HG02798 (cell line): ENCODE measurements at regions not wholly inside any gene's neighbourhood (a gene's known extent, or its start where the extent isn't known, plus 50 kb on each side); places are given as distances from the start of the nearest gene placed in this dataset.

Source experiments
- ATAC-seq: cut with Tn5 transposase; IDR thresholded peaks from one replicate; pipeline ENCODE4 v1.9.1; 2021; ENCODE audit warnings: mild to moderate bottlenecking; ENCODE audit not compliant: unreplicated experiment, poor library complexity

DNA sequence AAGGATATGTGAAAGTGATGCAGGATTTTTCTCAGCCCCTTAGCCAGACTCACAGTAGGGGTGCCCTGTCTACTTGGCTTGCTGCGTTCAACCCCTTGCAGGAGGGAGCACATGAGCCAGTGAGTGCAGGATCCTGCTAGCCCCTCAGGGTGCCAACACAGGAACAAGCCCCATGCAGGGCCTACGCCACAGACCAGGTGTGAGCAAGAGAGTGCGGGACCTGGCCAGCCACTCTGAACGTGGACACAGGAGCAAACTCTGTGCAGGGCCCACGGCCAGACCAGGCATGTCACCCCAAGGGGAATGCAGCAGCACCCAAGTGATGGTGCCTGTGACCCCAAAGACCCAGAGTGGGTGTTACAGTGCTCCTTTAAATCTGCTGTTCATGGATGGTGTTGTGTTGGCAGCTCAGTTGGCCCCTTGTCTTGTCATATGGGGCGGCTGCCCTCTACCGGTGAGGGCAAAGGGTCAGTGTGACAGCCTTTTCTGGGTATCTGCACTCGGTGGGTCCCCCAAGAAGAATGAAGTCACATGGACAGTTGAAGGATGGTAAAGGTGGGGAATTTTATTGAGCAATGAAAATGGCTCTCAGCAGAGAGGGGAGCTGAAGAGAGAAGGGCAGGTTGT, 188.4 kb upstream of the MAOA start:
- ATAC-seq = no peak

DNA sequence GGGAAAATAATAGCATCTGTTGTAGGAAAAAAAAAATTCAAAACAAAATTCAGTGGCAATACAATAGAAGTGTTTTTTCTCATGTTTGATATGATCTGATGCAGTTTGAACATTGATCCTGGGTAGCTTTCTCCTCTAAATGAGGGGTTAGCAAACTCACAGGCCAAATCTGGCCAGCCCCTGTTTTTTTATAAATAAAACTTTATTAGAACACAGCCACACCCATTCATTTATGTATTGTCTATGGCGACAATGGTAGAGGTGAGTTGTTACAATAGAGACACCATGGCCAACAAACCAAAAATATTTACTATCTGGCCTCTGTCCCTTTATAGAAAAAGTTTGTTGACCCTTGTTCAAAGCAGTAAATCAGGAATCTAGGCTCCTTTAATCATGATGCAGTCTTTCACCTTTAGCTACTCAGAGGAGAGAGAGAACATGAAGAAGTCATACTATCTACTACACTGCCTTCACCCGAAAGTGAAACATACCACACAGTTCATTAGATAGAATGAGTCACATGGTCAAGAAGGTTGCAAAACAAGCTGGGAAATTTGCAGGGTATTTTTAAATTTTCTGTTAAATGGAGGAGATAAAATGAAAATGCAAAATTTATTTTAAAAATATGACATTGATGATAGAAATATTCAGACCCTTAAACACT, 186.6 kb upstream of the MAOA start:
- ATAC-seq = no peak

- no peak for ATAC-seq
Measured at GRCh38 chrX:43474321-43474720, 181.8 kb upstream of the MAOA start.

DNA sequence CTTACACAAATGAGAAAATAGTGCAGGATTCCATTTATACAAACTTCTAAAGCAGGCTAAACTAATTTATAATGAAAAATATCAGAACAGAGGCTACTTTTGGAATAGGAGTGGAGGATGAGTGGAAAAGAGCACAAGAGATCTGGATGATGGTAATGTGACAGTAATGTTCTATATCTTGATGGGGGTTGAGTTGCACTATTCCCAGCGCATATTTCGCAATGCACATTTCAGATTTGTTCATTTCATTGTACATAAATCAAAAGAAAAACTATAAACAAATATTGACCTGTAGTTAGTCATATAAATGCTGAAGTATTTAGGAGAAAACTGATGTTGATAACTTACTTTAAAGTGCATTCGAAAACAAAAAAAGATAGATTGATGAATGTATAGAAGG, 177.0 kb upstream of the MAOA start:
- no peak for ATAC-seq

- ATAC-seq = no peak
Measured at GRCh38 chrX:43479850-43480249, 176.2 kb upstream of the MAOA start.

GRCh38 chrX:43481576-43481975, 174.5 kb upstream of the MAOA start:
- no peak for ATAC-seq

GRCh38 chrX:43493756-43494155, 162.3 kb upstream of the MAOA start:
- ATAC-seq = no peak

GRCh38 chrX:43500246-43500645, 155.9 kb upstream of the MAOA start:
- ATAC-seq = no peak

GRCh38 chrX:43500996-43501694, 155.0 kb upstream of the MAOA start:
- ATAC-seq = no peak

- no peak for ATAC-seq
Measured at GRCh38 chrX:43504394-43504793, 151.7 kb upstream of the MAOA start.

DNA sequence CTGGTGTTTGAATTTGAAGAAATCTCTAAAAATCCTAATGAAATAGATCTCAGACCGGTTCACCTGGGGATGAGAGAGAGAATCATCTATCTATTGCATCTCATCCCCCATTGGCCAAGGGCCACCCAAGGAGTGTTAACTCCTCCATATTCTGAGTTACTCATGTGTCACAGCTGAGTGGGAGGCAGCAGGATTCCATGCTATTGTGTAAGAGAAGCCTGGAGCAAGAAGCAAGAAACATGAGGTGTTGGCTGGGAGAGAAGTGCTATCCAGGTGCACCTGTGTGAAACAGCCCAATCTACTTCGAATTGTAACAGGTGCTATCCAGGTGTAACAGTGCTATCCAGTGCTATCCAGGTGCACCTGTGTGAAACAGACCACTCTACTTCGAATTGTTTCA, 150.3 kb upstream of the MAOA start:
- ATAC-seq = no peak

- ATAC-seq = no peak
Measured at GRCh38 chrX:43508694-43509093, 147.4 kb upstream of the MAOA start.

- ATAC-seq = no peak
Measured at GRCh38 chrX:43510209-43510608, 145.9 kb upstream of the MAOA start.

GRCh38 chrX:43513085-43513484, 143.0 kb upstream of the MAOA start:
- no peak for ATAC-seq

DNA sequence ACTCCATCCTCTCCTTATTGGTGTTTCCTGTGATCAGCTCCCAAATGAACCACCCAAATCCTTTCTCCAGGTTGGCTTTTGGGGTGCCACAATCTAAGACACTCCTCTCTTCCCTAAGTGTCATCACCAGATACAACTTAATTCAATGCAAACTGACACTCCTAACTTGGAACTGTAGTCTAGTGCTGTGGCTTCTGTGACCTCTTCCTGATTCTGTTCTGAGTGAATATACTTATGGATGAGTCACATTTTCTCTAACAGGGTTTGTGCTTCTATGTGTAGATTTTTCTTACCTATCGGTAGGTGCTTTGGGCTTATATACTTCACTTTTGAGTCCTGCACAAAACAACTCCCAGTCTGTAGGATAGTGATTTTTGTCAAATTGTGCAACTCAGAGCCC, 141.3 kb upstream of the MAOA start:
- ATAC-seq = no peak

DNA sequence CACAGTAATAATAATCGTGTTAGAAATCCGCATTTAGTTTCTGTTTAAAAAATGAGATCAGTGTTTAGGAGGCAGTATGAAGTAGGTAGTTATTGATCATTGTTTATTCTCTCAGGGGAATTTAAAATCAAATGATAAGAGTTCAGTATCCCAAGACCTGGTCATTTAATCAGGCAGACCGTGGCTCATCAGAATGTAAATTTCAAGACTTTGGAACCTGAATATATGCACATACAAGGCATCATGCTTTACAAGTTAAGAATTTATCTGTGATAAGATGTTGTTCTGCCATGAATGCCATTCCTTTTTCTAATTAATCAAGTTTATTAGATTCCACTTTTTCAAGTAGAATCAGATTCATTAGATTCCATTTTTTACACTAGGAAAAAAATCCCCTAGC, 133.5 kb upstream of the MAOA start:
- ATAC-seq = no peak

- no peak for ATAC-seq
Measured at GRCh38 chrX:43525901-43526610, 130.0 kb upstream of the MAOA start.

DNA sequence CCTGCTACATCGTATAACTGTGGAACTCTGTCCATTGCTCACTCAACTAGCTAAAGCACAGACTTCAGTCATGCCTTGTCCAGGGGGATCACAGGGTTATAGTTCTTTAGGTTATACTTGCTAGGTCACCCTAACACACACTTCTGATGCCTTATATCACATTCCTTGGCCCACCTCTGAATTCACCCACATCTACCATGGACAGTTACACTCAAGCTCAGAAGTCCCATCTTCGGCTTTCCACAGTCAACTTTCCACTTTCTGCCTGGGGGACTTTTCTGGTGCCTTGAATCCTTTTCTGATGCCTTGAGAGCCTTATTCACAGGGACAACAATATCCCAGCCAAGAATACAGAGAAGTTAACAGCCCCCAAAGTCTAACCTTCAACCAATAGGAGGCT, 129.2 kb upstream of the MAOA start:
- ATAC-seq = no peak

DNA sequence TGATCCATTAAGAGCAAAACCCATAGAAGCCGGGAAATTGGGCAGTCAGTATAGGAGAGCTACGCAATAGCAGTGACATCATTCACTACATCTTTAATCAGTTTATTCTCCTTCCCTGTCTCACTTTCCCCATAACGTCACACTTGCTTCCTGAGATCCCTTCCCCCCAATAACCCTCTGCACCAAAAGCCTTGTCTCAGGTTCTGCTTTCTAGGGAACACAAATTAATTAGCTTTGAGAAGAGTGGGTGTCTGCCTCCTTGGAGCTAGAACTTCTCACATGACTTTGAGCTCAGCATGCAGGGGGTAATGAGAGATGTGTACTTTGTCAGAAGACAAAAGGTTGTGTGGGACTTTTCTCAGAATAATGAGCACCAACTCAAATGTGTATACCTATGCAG, 128.3 kb upstream of the MAOA start:
- ATAC-seq = no peak

GRCh38 chrX:43530837-43531236, 125.3 kb upstream of the MAOA start:
- no peak for ATAC-seq

DNA sequence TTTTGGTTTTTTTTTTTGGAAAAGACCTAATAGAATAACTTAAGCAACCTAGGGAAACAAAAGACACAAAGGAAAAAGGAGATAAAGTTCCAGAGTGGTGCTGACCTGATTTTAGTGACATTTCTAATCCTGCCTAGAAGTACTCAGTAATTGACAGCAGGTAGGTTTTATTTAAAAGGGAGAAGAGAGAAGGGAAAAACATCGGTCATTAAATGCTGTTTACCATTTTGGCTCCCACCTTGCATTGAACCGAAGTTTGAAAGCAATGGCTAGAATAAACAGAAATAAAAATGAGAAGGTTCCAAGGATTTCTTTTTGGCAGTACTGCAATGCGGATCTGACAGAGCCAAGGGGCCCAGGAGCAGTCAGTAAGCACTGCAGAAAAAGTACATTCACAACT, 115.8 kb upstream of the MAOA start:
- no peak for ATAC-seq
